ENCODE measurements at regions not wholly inside any gene's neighbourhood (a gene's known extent, or its start where the extent isn't known, plus 50 kb on each side); places are given as distances from the start of the nearest gene placed in this dataset.

DNA sequence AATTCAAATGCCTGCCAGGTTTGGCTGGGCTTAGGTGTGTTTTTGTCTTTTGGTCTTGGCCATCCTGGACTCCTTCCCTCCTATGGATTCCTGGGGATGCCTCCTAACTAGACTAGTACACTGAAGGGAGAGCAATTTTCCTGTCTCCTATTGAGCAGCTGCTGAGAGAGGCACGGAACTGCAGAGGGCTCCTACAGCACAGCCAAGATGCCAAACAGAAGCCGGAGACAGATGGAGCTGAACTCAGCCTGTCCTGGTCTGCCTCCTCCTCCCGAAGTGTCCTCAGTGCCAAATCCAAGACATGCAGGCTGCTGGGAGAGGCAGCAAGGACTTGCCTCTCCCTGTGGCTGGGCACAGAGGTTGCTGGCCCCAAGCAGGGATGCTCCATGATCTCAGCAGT lies 256.6 kb upstream of the PROK2 start:
- no peaks in the 10 kb centered on the region for H3K27me3 ChIP-seq (replicated peaks in 1 of 4; ENCODE audit: control insufficient read depth in 3 of 4, extremely low read depth in 1 of 4, insufficient read depth in 3 of 4, low read length in 3 of 4)
- ChIA-PET POLR2A (ENCODE audit: partially characterized antibody) (interaction anchor here (1.0 kb wide), 1 partner anchor 11 kb away, joined by 3 read pairs; no protein-coding TSS in a partner anchor), CTCF (ENCODE audit: partially characterized antibody) (interaction anchor here (1.4 to 2.1 kb wide), 2 partner anchors 8 to 14 kb away, joined by 4 to 6 read pairs; no protein-coding TSS in a partner anchor)
- no peaks in the 10 kb centered on the region for H3K79me2 ChIP-seq (ENCODE audit: control insufficient read depth in 1 of 2, insufficient read depth in 2 of 2, low read length in 2 of 2)
- H3K14ac ChIP-seq (ENCODE audit: insufficient read length) = no peak overlapping the region
- H3K4me1 ChIP-seq (replicated peaks in 1 of 4; ENCODE audit: control insufficient read depth in 3 of 4, insufficient read depth in 4 of 4, low read length in 3 of 4) = no peaks in the 10 kb centered on the region; a peak in 2 of 7 replicates
- H4K5ac ChIP-seq (ENCODE audit: insufficient read length, low read depth, low read length) = no peak overlapping the region
- no peak overlapping the region for H2BK120ac ChIP-seq (replicated peaks; ENCODE audit: low read depth, low read length)
- H3K4ac ChIP-seq (replicated peaks; ENCODE audit: insufficient read length, low read depth, low read length) = no peak overlapping the region
- H3K56ac ChIP-seq (replicated peaks; ENCODE audit: insufficient read length, low read depth, low read length) = no peak overlapping the region
- H3K4me2 ChIP-seq (ENCODE audit: insufficient read depth in 1 of 2, low read depth in 2 of 2, low read length in 2 of 2) = no peak overlapping the region
- no peaks in the 10 kb centered on the region for H3K79me1 ChIP-seq (ENCODE audit: low read depth, low read length)
- WGBS, 2 experiments (ENCODE audit: extremely low coverage in 1 of 2, insufficient coverage in 1 of 2, insufficient read length in 1 of 2, insufficient replicate concordance in 2 of 2, low coverage in 1 of 2, low lambda C conversion rate in 2 of 2, missing lambda C conversion rate in 1 of 2) = 57% methylated on average over 3 of the region's 3 CpGs; no CpG with 5 or more reads in 1 of the 2 experiments
- H2BK5ac ChIP-seq (ENCODE audit: low read depth, low read length) = peak overlapping the region; percentile 22; the same call in 1 of the 2 replicates
- H4K91ac ChIP-seq (replicated peaks; ENCODE audit: insufficient read length, low read length) = no peak overlapping the region
- no peak overlapping the region for H2BK12ac ChIP-seq (ENCODE audit: low read depth, low read length)
- H4K8ac ChIP-seq (ENCODE audit: extremely low read depth, insufficient read depth, low read length) = peak overlapping the region; percentile 1; the same call in 1 of the 2 replicates
- no peak overlapping the region for H3K23ac ChIP-seq (ENCODE audit: insufficient read length)
- H2AFZ ChIP-seq (ENCODE audit: low read length) = no peak overlapping the region
- H3K9me3 ChIP-seq (ENCODE audit: insufficient read depth in 2 of 2, low read depth in 1 of 2, low read length in 1 of 2) = no peaks in the 10 kb centered on the region
- H3K9ac ChIP-seq (replicated peaks in 1 of 4; ENCODE audit: extremely low read depth in 1 of 4, low read depth in 3 of 4, low read length in 3 of 4) = no peak overlapping the region
- no peak overlapping the region for H3K18ac ChIP-seq (ENCODE audit: extremely low read depth, low read length)
- H3K36me3 ChIP-seq (ENCODE audit: control insufficient read depth in 2 of 4, insufficient read depth in 4 of 4, low read length in 3 of 4) = no peaks in the 10 kb centered on the region
- no peaks in the 10 kb centered on the region for H4K20me1 ChIP-seq (replicated peaks in 1 of 2; ENCODE audit: control insufficient read depth in 1 of 2, insufficient read depth in 2 of 2, low read length in 2 of 2)
- FAIRE-seq (no peak), DNase-seq (ENCODE audit: low read depth in 1 of 2, low spot score in 2 of 2) (no peak)
- no peak overlapping the region for H3K4me3 ChIP-seq (ENCODE audit: extremely low read depth in 1 of 4, insufficient read depth in 2 of 4, low read depth in 3 of 4, low read length in 4 of 4)
- H2BK20ac ChIP-seq (ENCODE audit: low read length) = no peak overlapping the region
- no peak overlapping the region for H2BK15ac ChIP-seq (ENCODE audit: low read length)
- no peak overlapping the region for H3K27ac ChIP-seq (ENCODE audit: low read depth, low read length)
- H3K23me2 ChIP-seq (ENCODE audit: low read depth, low read length) = no peaks in the 10 kb centered on the region
- H2AK5ac ChIP-seq (ENCODE audit: low read depth, low read length) = no peak overlapping the region
- TF ChIP-seq SP4 (IDR thresholded peaks at IDR 0.05; ENCODE audit: low read length) (no peak), PHF8 (conservative IDR thresholded peaks at IDR 0.05; ENCODE audit: low read depth, low read length) (no peak), NANOG (IDR thresholded peaks at IDR 0.05; ENCODE audit: insufficient read depth, low read depth, low read length, poor library complexity, severe bottlenecking) (no peak), BACH1 (IDR thresholded peaks at IDR 0.05; ENCODE audit: low read length) (no peak), CTBP2 (IDR thresholded peaks at IDR 0.05; ENCODE audit: borderline replicate concordance, insufficient read depth, insufficient read length, low read length) (no peak), RXRA (IDR thresholded peaks at IDR 0.05; ENCODE audit: insufficient read depth, low read depth, low read length) (no peak), RAD21 (IDR thresholded peaks at IDR 0.05 in 1 of 2, conservative IDR thresholded peaks at IDR 0.05 in 1 of 2; ENCODE audit: low read depth in 2 of 2, low read length in 2 of 2) (no peak), SIN3A (conservative IDR thresholded peaks at IDR 0.05 in 1 of 2, IDR thresholded peaks at IDR 0.05 in 1 of 2; ENCODE audit: low read depth in 1 of 2, low read length in 2 of 2) (no peak), SUZ12 (IDR thresholded peaks at IDR 0.05; ENCODE audit: low read length) (no peak), EGR1 (IDR thresholded peaks at IDR 0.05; ENCODE audit: borderline replicate concordance, low read depth, low read length) (no peak)
- TF ChIP-seq, protein P1, sequence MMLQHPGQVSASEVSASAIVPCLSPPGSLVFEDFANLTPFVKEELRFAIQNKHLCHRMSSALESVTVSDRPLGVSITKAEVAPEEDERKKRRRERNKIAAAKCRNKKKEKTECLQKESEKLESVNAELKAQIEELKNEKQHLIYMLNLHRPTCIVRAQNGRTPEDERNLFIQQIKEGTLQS (IDR thresholded peaks at IDR 0.05; ENCODE audit: insufficient read depth, low read depth, low read length) = no peak
- TF ChIP-seq, protein P2, sequence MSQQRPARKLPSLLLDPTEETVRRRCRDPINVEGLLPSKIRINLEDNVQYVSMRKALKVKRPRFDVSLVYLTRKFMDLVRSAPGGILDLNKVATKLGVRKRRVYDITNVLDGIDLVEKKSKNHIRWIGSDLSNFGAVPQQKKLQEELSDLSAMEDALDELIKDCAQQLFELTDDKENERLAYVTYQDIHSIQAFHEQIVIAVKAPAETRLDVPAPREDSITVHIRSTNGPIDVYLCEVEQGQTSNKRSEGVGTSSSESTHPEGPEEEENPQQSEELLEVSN (IDR thresholded peaks at IDR 0.05) = no peak

All from H1 (cell line).